SK-N-SH treated with all-trans-retinoic acid at 6 μM for 48 hours (cell line): ENCODE measurements at regions not wholly inside any gene's neighbourhood (a gene's known extent, or its start where the extent isn't known, plus 50 kb on each side); places are given as distances from the start of the nearest gene placed in this dataset.

Experiments used
- ATAC-seq: fragments of 200-7000 bp; cut with Tn5 transposase; 3 replicates; pipeline ENCODE4 v1.9.1; 2020; ENCODE audit warnings: mild to moderate bottlenecking, moderate library complexity
- ARNTL ChIP-seq: fragments of 450-650 bp; formaldehyde crosslinking; IDR thresholded peaks from 2 replicates; pipeline ENCODE4 v1.5.0; 2020; ENCODE audit warnings: low read depth, mild to moderate bottlenecking, moderate library complexity, borderline replicate concordance
- BACH2 ChIP-seq: fragments of 250-450 bp; sonication (Bioruptor Pico); IDR thresholded peaks from 2 replicates; pipeline ENCODE4 v1.9.0; 2021; ENCODE audit warnings: mild to moderate bottlenecking, borderline replicate concordance
- CSDC2 ChIP-seq: fragments of 250-450 bp; sonication (Bioruptor Pico); IDR thresholded peaks from 2 replicates; pipeline ENCODE4 v1.5.0; 2020; ENCODE audit warnings: mild to moderate bottlenecking, moderate library complexity
- OSR1 ChIP-seq: fragments of 250-450 bp; sonication (Bioruptor Pico); IDR thresholded peaks from 2 replicates; pipeline ENCODE4 v1.8.0; 2022; ENCODE audit warnings: moderate library complexity, mild to moderate bottlenecking, inconsistent platforms
- PPARA ChIP-seq: fragments of 250-450 bp; sonication (Bioruptor Pico); IDR thresholded peaks from 2 replicates; pipeline ENCODE4 v1.5.0; 2020; ENCODE audit warnings: mild to moderate bottlenecking, borderline replicate concordance
- RARB ChIP-seq: fragments of 250-450 bp; sonication (Bioruptor Pico); IDR thresholded peaks from 2 replicates; pipeline ENCODE4 v1.8.0; 2021; ENCODE audit warnings: mild to moderate bottlenecking, moderate library complexity
- SNAI2 ChIP-seq: fragments of 250-450 bp; sonication (Bioruptor Pico); IDR thresholded peaks from 2 replicates; pipeline ENCODE4 v1.5.0; 2020; ENCODE audit warnings: mild to moderate bottlenecking, moderate library complexity
- ZC3H10 ChIP-seq: fragments of 250-450 bp; sonication (Bioruptor Pico); IDR thresholded peaks from 2 replicates; pipeline ENCODE4 v1.5.1; 2021; ENCODE audit warnings: mild to moderate bottlenecking, moderate library complexity
- ZFP30 ChIP-seq: fragments of 450-650 bp; formaldehyde crosslinking; IDR thresholded peaks from 2 replicates; pipeline ENCODE4 v1.5.0; 2022; ENCODE audit warnings: mild to moderate bottlenecking, moderate library complexity
- ZNF70 ChIP-seq: fragments of 450-650 bp; formaldehyde crosslinking; IDR thresholded peaks from 2 replicates; pipeline ENCODE4 v1.5.0; 2020; ENCODE audit warnings: mild to moderate bottlenecking, moderate library complexity
- ZNF8 ChIP-seq: fragments of 450-650 bp; formaldehyde crosslinking; IDR thresholded peaks from 2 replicates; pipeline ENCODE4 v1.5.0; 2020; ENCODE audit warnings: mild to moderate bottlenecking, moderate library complexity
- TF ChIP-seq, protein P1 (sequence below): fragments of 250-450 bp; sonication (Bioruptor Pico); IDR thresholded peaks from 2 replicates; pipeline ENCODE4 v1.8.0; 2021; ENCODE audit warnings: low read depth, mild to moderate bottlenecking, moderate library complexity, borderline replicate concordance
- TF ChIP-seq, protein P2 (sequence below): fragments of 250-450 bp; sonication (Bioruptor Pico); IDR thresholded peaks from 2 replicates; pipeline ENCODE4 v1.5.0; 2020; ENCODE audit warnings: mild to moderate bottlenecking, moderate library complexity

DNA sequence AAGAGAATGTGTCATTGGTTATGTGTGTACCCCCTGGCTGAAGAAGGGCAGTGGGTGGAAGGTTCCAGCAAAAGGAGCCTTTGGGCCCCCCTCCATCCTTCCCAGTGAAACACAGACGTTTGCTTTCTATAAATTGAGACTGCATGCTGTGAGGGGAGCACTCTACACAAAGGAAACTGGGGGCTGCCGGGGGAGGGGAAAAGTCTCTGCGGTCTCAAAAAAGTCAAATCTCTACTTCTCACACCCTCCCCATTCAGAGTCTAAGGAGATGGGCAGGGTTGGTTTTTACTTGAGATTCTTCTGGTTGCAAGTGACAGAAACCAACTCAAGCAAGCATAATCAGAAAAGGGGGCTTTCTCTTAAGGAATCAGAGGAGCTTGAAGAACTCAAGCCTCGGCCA is 50.1 kb upstream of the TLE3 start:
- TF ChIP-seq RARB (no peak), OSR1 (CRISPR knock-in tag) (no peak), ZC3H10 (no peak), ZNF8 (CRISPR knock-in tag) (no peak), SNAI2 (CRISPR knock-in tag) (no peak), ZNF70 (CRISPR knock-in tag) (no peak), ZFP30 (CRISPR knock-in tag) (no peak), CSDC2 (CRISPR knock-in tag) (no peak), PPARA (no peak), ARNTL (CRISPR knock-in tag) (no peak), BACH2 (no peak)
- TF ChIP-seq, protein P1, sequence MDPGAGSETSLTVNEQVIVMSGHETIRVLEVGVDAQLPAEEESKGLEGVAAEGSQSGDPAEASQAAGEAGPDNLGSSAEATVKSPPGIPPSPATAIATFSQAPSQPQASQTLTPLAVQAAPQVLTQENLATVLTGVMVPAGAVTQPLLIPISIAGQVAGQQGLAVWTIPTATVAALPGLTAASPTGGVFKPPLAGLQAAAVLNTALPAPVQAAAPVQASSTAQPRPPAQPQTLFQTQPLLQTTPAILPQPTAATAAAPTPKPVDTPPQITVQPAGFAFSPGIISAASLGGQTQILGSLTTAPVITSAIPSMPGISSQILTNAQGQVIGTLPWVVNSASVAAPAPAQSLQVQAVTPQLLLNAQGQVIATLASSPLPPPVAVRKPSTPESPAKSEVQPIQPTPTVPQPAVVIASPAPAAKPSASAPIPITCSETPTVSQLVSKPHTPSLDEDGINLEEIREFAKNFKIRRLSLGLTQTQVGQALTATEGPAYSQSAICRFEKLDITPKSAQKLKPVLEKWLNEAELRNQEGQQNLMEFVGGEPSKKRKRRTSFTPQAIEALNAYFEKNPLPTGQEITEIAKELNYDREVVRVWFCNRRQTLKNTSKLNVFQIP = no peak
- TF ChIP-seq, protein P2, sequence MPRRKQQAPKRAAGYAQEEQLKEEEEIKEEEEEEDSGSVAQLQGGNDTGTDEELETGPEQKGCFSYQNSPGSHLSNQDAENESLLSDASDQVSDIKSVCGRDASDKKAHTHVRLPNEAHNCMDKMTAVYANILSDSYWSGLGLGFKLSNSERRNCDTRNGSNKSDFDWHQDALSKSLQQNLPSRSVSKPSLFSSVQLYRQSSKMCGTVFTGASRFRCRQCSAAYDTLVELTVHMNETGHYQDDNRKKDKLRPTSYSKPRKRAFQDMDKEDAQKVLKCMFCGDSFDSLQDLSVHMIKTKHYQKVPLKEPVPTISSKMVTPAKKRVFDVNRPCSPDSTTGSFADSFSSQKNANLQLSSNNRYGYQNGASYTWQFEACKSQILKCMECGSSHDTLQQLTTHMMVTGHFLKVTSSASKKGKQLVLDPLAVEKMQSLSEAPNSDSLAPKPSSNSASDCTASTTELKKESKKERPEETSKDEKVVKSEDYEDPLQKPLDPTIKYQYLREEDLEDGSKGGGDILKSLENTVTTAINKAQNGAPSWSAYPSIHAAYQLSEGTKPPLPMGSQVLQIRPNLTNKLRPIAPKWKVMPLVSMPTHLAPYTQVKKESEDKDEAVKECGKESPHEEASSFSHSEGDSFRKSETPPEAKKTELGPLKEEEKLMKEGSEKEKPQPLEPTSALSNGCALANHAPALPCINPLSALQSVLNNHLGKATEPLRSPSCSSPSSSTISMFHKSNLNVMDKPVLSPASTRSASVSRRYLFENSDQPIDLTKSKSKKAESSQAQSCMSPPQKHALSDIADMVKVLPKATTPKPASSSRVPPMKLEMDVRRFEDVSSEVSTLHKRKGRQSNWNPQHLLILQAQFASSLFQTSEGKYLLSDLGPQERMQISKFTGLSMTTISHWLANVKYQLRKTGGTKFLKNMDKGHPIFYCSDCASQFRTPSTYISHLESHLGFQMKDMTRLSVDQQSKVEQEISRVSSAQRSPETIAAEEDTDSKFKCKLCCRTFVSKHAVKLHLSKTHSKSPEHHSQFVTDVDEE (CRISPR knock-in tag) = no peak
- ATAC-seq = no peak
